ENCODE measurements at regions not wholly inside any gene's neighbourhood (a gene's known extent, or its start where the extent isn't known, plus 50 kb on each side); places are given as distances from the start of the nearest gene placed in this dataset.

GRCh38 chr3:157566596-157566995 is 63.4 kb upstream of the VEPH1 start:
- CTCF ChIA-PET, result interaction anchor here (0.7 kb wide), 1 partner anchor 29 kb away, joined by 3 read pairs; no protein-coding TSS in a partner anchor
- BruUV-seq (replicated peaks), result no TSS peak
- no peak for DNase-seq (ENCODE audit: low read depth, low spot score)
- Histone ChIP-seq H2AFZ (ENCODE audit: low read depth, low read length, poor library complexity, severe bottlenecking) (no peak overlapping the region), H3K4me1 (ENCODE audit: control insufficient read depth in 1 of 2, insufficient read depth in 2 of 2, low read length in 2 of 2) (no peaks in the 10 kb centered on the region), H3K27ac (ENCODE audit: low read depth, low read length) (no peak overlapping the region), H3K9me3 (ENCODE audit: control insufficient read depth in 1 of 2, insufficient read depth in 1 of 2, low read depth in 1 of 2, low read length in 2 of 2) (no peaks in the 10 kb centered on the region), H3K27me3 (ENCODE audit: insufficient read depth, low read length) (no peaks in the 10 kb centered on the region), H3K4me2 (ENCODE audit: low read length) (no peak overlapping the region), H3K9me2 (ENCODE audit: insufficient read depth) (no peaks in the 10 kb centered on the region; the same call in 1 of the 2 replicates), H3K9ac (ENCODE audit: low read length) (no peak overlapping the region), H3K36me3 (ENCODE audit: control insufficient read depth in 1 of 2, insufficient read depth in 2 of 2, low read length in 2 of 2) (no peaks in the 10 kb centered on the region), H3K4me3 (replicated peaks in 1 of 2; ENCODE audit: low read depth in 1 of 2, low read length in 2 of 2) (no peak overlapping the region), H3K79me2 (ENCODE audit: insufficient read depth, low read length) (no peaks in the 10 kb centered on the region), H4K20me1 (ENCODE audit: insufficient read depth) (no peaks in the 10 kb centered on the region)
- ATAC-seq, result no peak
- intact Hi-C loops (cut with micrococcal nuclease), result no loop called here
- no peak for TF ChIP-seq ELF1 (IDR thresholded peaks at IDR 0.05; ENCODE audit: borderline replicate concordance, low read depth)
- no peak for TF ChIP-seq SIN3A (IDR thresholded peaks at IDR 0.05; ENCODE audit: low read depth)
- no peak for TF ChIP-seq SP1 (IDR thresholded peaks at IDR 0.05; ENCODE audit: low read depth)
- TF ChIP-seq, protein P1, sequence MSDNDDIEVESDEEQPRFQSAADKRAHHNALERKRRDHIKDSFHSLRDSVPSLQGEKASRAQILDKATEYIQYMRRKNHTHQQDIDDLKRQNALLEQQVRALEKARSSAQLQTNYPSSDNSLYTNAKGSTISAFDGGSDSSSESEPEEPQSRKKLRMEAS (IDR thresholded peaks at IDR 0.05), result no peak
- TF ChIP-seq CTCF (IDR thresholded peaks at IDR 0.05 in 2 of 3, conservative IDR thresholded peaks at IDR 0.05 in 1 of 3; ENCODE audit: borderline replicate concordance in 1 of 3, insufficient read depth in 1 of 3, low read depth in 2 of 3, low read length in 2 of 3), result no peak
- no peak for TF ChIP-seq POLR2AphosphoS5 (IDR thresholded peaks at IDR 0.05; ENCODE audit: low read depth, low read length)
- TF ChIP-seq ATF3 (IDR thresholded peaks at IDR 0.05), result no peak
- no peak for TF ChIP-seq POLR2A (IDR thresholded peaks at IDR 0.05; ENCODE audit: borderline replicate concordance, extremely low read depth, insufficient read depth, insufficient read length)
- no peak for TF ChIP-seq CEBPB (IDR thresholded peaks at IDR 0.05; ENCODE audit: low read depth)
- no peak for TF ChIP-seq ZFX (IDR thresholded peaks at IDR 0.05)
- POLR2A ChIA-PET, result no interaction called here
- RAD21 ChIA-PET (ENCODE audit: low non-redundant PET in 1 of 2, low total read pairs in 2 of 2, uncharacterized antibody in 2 of 2, unreplicated experiment in 2 of 2), result no interaction called here
